ENCODE measurements at regions not wholly inside any gene's neighbourhood (a gene's known extent, or its start where the extent isn't known, plus 50 kb on each side); places are given as distances from the start of the nearest gene placed in this dataset.

GRCh38 chr5:56674441-56674840 lies 140.9 kb upstream of the MAP3K1 start:
- H3K9ac ChIP-seq (ENCODE audit: insufficient read depth, low read length, poor library complexity, severe bottlenecking): no peak overlapping the region
- no peak overlapping the region for H3K4me3 Mint-ChIP-seq
- H3K27ac Mint-ChIP-seq: peak overlapping the region; percentile 91 to 98 (median 97)
- peaks cover 87 to 91% of the 10 kb centered on the region in 2 donors for H3K4me1 ChIP-seq (ENCODE audit: control insufficient read depth in 1 of 2, insufficient read depth in 2 of 2, low read length in 2 of 2)
- H3K27me3 ChIP-seq (ENCODE audit: control insufficient read depth in 2 of 2, insufficient read depth in 2 of 2, low read length in 2 of 2): no peaks in the 10 kb centered on the region
- no peaks in the 10 kb centered on the region for H4K20me1 ChIP-seq (ENCODE audit: insufficient read depth, low read length)
- peaks cover 0 to 3% (median 0%) of the 10 kb centered on the region in 7 donors for H3K9me3 Mint-ChIP-seq
- H3K9me3 ChIP-seq (replicated peaks in 1 of 2; ENCODE audit: control insufficient read depth in 1 of 2, insufficient read depth in 1 of 2, low read length in 2 of 2): no peaks in the 10 kb centered on the region
- 0% methylated on average over 1 of the region's 3 CpGs for WGBS (ENCODE audit: insufficient coverage)
- H3K4me1 Mint-ChIP-seq: peaks cover 95% of the 10 kb centered on the region
- intact Hi-C loops (cut with micrococcal nuclease): loop anchor here in 1 of 2 donors (5.0 kb wide), 4 partner anchors 63 to 262 kb away; partner anchors contain the start of gene MAP3K1
- peaks cover 0 to 5% (median 1%) of the 10 kb centered on the region in 3 donors for H3K27me3 Mint-ChIP-seq (ENCODE audit: low read depth in 3 of 3)
- no peak overlapping the region for H2AFZ ChIP-seq (ENCODE audit: insufficient read depth, low read depth, low read length, poor library complexity, severe bottlenecking)
- no peaks in the 10 kb centered on the region for H3K79me2 ChIP-seq (ENCODE audit: insufficient read depth, low read length)
- H3K4me3 ChIP-seq (replicated peaks in 1 of 3; ENCODE audit: low read depth in 2 of 3, low read length in 3 of 3): no peak overlapping the region
- peaks cover 3 to 12% of the 10 kb centered on the region in 2 donors for H3K36me3 Mint-ChIP-seq
- no peak overlapping the region for H3K4me2 ChIP-seq (replicated peaks; ENCODE audit: extremely low read depth, low read length, poor library complexity, severe bottlenecking)
- H3K36me3 ChIP-seq (replicated peaks in 1 of 2; ENCODE audit: control insufficient read depth in 1 of 2, insufficient read depth in 2 of 2, low read length in 2 of 2): no peaks in the 10 kb centered on the region
- TF ChIP-seq, protein P1, sequence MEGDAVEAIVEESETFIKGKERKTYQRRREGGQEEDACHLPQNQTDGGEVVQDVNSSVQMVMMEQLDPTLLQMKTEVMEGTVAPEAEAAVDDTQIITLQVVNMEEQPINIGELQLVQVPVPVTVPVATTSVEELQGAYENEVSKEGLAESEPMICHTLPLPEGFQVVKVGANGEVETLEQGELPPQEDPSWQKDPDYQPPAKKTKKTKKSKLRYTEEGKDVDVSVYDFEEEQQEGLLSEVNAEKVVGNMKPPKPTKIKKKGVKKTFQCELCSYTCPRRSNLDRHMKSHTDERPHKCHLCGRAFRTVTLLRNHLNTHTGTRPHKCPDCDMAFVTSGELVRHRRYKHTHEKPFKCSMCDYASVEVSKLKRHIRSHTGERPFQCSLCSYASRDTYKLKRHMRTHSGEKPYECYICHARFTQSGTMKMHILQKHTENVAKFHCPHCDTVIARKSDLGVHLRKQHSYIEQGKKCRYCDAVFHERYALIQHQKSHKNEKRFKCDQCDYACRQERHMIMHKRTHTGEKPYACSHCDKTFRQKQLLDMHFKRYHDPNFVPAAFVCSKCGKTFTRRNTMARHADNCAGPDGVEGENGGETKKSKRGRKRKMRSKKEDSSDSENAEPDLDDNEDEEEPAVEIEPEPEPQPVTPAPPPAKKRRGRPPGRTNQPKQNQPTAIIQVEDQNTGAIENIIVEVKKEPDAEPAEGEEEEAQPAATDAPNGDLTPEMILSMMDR (IDR thresholded peaks at IDR 0.05): no peak
- peak in 2 of 3 donors; percentile 37 to 52 for DNase-seq
- H3K27ac ChIP-seq (ENCODE audit: low read depth in 1 of 2, low read length in 2 of 2): peak overlapping the region; percentile 50 to 93

DNA sequence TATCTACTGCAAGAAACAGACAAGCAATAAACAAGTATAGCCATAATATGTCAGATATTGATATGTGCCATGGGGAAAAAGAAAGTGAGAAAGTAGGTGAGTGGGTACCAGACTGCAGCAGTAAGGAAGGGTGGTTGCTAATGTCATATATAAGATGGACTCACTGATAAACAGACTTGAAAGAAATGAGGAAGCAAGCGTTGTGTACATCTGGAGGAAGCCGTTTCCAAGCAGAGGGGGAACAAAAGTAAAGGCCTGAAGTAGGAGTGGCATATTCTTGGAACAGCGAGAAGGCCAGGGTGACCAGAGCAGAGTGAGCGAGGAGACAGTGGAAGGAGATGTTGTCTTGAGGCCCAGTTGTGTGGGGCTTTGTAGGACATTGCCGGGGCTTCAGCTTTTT lies 142.2 kb upstream of the MAP3K1 start:
- H3K36me3 ChIP-seq (replicated peaks in 1 of 2; ENCODE audit: control insufficient read depth in 1 of 2, insufficient read depth in 2 of 2, low read length in 2 of 2): no peaks in the 10 kb centered on the region
- H3K27me3 ChIP-seq (ENCODE audit: control insufficient read depth in 2 of 2, insufficient read depth in 2 of 2, low read length in 2 of 2): no peaks in the 10 kb centered on the region
- H4K20me1 ChIP-seq (ENCODE audit: insufficient read depth, low read length): no peaks in the 10 kb centered on the region
- no peak overlapping the region for H3K4me3 Mint-ChIP-seq
- peaks cover 90 to 91% of the 10 kb centered on the region in 2 donors for H3K4me1 ChIP-seq (ENCODE audit: control insufficient read depth in 1 of 2, insufficient read depth in 2 of 2, low read length in 2 of 2)
- DNase-seq: peak; percentile 71 to 76 (median 72)
- 0% methylated on average over 4 of the region's 5 CpGs for WGBS (ENCODE audit: insufficient coverage)
- peaks cover 0 to 4% (median 0%) of the 10 kb centered on the region in 7 donors for H3K9me3 Mint-ChIP-seq
- H3K36me3 Mint-ChIP-seq: peaks cover 3 to 12% of the 10 kb centered on the region in 2 donors
- intact Hi-C loops (cut with micrococcal nuclease): loop anchor here in 1 of 2 donors (5.0 kb wide), 4 partner anchors 64 to 261 kb away; partner anchors contain the start of gene MAP3K1
- H3K9ac ChIP-seq (ENCODE audit: insufficient read depth, low read length, poor library complexity, severe bottlenecking): no peak overlapping the region
- peaks cover 0 to 5% (median 1%) of the 10 kb centered on the region in 3 donors for H3K27me3 Mint-ChIP-seq (ENCODE audit: low read depth in 3 of 3)
- no peaks in the 10 kb centered on the region for H3K79me2 ChIP-seq (ENCODE audit: insufficient read depth, low read length)
- peaks cover 95% of the 10 kb centered on the region for H3K4me1 Mint-ChIP-seq
- peak overlapping the region in 1 of 3 experiments; percentile 18 for H3K4me3 ChIP-seq (replicated peaks in 1 of 3; ENCODE audit: low read depth in 2 of 3, low read length in 3 of 3)
- no peak overlapping the region for H2AFZ ChIP-seq (ENCODE audit: insufficient read depth, low read depth, low read length, poor library complexity, severe bottlenecking)
- TF ChIP-seq, protein P1 (IDR thresholded peaks at IDR 0.05): no peak
- no peaks in the 10 kb centered on the region for H3K9me3 ChIP-seq (replicated peaks in 1 of 2; ENCODE audit: control insufficient read depth in 1 of 2, insufficient read depth in 1 of 2, low read length in 2 of 2)
- peak overlapping the region; percentile 91 to 98 (median 97) for H3K27ac Mint-ChIP-seq
- H3K27ac ChIP-seq (ENCODE audit: low read depth in 1 of 2, low read length in 2 of 2): peak overlapping the region; percentile 50 to 93
- peak overlapping the region; percentile 6 for H3K4me2 ChIP-seq (replicated peaks; ENCODE audit: extremely low read depth, low read length, poor library complexity, severe bottlenecking)
